NT2/D1 (cell line): ENCODE measurements at regions not wholly inside any gene's neighbourhood (a gene's known extent, or its start where the extent isn't known, plus 50 kb on each side); places are given as distances from the start of the nearest gene placed in this dataset.
"Not testable (repeated sequence)": the region's sequence is repeated elsewhere in the genome, so short reads cannot be mapped to it uniquely, and the experiment has no call there.

Source experiments
- SUZ12 ChIP-seq: IDR thresholded peaks from 2 replicates; pipeline ENCODE4 v1.6.1; 2011; ENCODE audit not compliant: insufficient read length, insufficient read depth; ENCODE audit errors: extremely low read depth
- ZNF274 ChIP-seq: IDR thresholded peaks from 2 replicates; pipeline ENCODE4 v1.6.1; 2011; ENCODE audit warnings: mild to moderate bottlenecking, low read depth, low read length

GRCh38 chr6:100223952-100224351, 229.9 kb upstream of the MCHR2 start:
- not testable (repeated sequence) for TF ChIP-seq SUZ12, ZNF274
